Psoas muscle (tissue), 7 donors: ENCODE measurements at regions not wholly inside any gene's neighbourhood (a gene's known extent, or its start where the extent isn't known, plus 50 kb on each side); places are given as distances from the start of the nearest gene placed in this dataset.
A peak's percentile ranks its signal among the peaks of the same experiment; 100 is the strongest.

Experiments used
- ATAC-seq, 4 donors: fragments of 200-7000 bp; cut with Tn5 transposase; one replicate each; pipeline ENCODE4 v1.9.1; 2020; ENCODE audit warnings: moderate library complexity in 3 of 4, mild to moderate bottlenecking in 2 of 4
- DNase-seq, 2 donors: peaks; one replicate each; pipeline ENCODE4 v3.0.0-alpha.2; 2020
- H3K27ac ChIP-seq: fragments of 200-600 bp; one replicate; pipeline ENCODE4 v1.8.0; 2022
- H3K27me3 ChIP-seq, 3 donors: fragments of 200-600 bp in 1 of 3; one replicate each; pipeline versions ENCODE4 v1.6.1 to v1.8.0; 2013 to 2022; ENCODE audit warnings: low read length in 2 of 3, mild to moderate bottlenecking in 2 of 3, moderate library complexity in 1 of 3; ENCODE audit not compliant: insufficient read depth in 3 of 3
- H3K36me3 ChIP-seq, 2 donors: fragments of 200-600 bp in 1 of 2; one replicate each; pipeline versions ENCODE4 v1.6.1 to v1.8.0; 2013 to 2022; ENCODE audit warnings: low read depth in 1 of 2, mild to moderate bottlenecking in 1 of 2, moderate library complexity in 1 of 2; ENCODE audit not compliant: insufficient read depth in 1 of 2
- H3K4me1 ChIP-seq: fragments of 200-600 bp; one replicate; pipeline ENCODE4 v1.8.0; 2022
- H3K4me3 ChIP-seq: fragments of 200-600 bp; one replicate; pipeline ENCODE4 v1.8.0; 2022; ENCODE audit warnings: mild to moderate bottlenecking
- H3K9me3 ChIP-seq: fragments of 200-600 bp; one replicate; pipeline ENCODE4 v1.8.0; 2022
- CTCF ChIP-seq: fragments of 200-600 bp; IDR thresholded peaks from one replicate; pipeline ENCODE4 v1.8.0; 2022; ENCODE audit warnings: antibody characterized with exemption
- WGBS, 3 donors: extraction: QIAGEN DNeasy Blood & Tissue Kit; methylation state at CpG; one replicate each; pipeline versions ENCODE4 v1.1.6 to v1.1.7; 2013; 5-methylcytosine and 5-hydroxymethylcytosine counted together
- intact Hi-C, 2 donors: fragments of 100-400 bp; cut with DNase I; formaldehyde crosslinking; loops; one replicate each; pipeline versions ENCODE4 v1.11.0 to v1.14.2; 2022
- donor health status: healthy with polysubstance abuse.
- donor health status: DM: no; HTN: no; CAD: no; lungs with moderate emphysema.
- donor health status: Bipolar disorder and iron deficiency.
- donor health status: healthy.
- donor health status: DM: yes; HTN: yes; CAD: no.
- donor health status: DM: no; HTN: no; CAD: no.
- donor health status: DM: yes; HTN: yes; CAD: no.

DNA sequence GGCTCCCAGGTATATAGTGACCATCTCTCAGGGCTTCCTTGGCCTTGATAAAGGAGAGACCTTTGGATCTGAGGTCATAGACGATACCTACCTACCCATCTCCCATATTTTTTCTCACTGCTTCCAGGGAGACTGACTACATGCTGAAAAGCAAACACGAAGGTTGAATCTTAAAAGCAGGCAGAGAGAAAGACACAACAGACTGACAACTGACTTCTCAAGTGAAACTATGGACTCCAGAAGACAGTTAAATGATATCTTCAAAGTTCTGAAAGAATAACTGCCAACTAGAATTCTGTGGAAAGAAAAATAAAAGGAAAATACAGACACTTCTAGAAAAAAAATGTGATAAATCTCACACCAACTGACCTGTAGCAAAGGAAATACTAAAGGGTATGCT, 76.5 kb upstream of the HAAO start:
- ATAC-seq (no peak), DNase-seq (no peak)
- no peaks in the 10 kb centered on the region for H3K9me3 ChIP-seq
- no peak overlapping the region for H3K4me3 ChIP-seq
- intact Hi-C loops: loop anchor here in 1 of 2 donors (5.0 to 10.0 kb wide), 2 partner anchors 33 to 56 kb away; no protein-coding TSS in a partner anchor
- H3K4me1 ChIP-seq: peaks cover 26% of the 10 kb centered on the region
- WGBS, 3 donors: 95 to 99% (median 99%) methylated on average over 2 of the region's 2 CpGs
- no peak for TF ChIP-seq CTCF
- no peak overlapping the region for H3K27ac ChIP-seq
- no peaks in the 10 kb centered on the region for H3K27me3 ChIP-seq
- no peaks in the 10 kb centered on the region for H3K36me3 ChIP-seq

DNA sequence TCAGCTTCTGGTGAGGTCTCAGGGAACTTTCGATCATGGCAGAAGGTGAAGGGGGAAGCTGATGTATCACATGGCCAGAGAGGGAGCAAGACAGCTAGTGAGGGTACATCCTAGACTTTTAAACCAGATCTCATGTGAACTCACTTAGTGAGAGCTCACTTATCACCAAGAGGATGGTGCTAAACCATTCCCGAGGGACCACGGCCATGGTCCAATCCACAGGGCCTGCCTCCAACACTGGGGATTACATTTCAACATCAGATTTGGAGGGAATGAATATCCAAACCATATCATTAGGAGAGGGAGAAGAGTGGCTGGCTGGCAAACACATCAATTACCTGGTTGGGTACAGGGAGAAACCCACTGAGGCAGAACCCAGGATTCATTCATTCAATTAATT, 75.7 kb upstream of the HAAO start:
- no peak overlapping the region for H3K4me3 ChIP-seq
- ATAC-seq: no peak
- 82 to 93% (median 91%) methylated on average over 3 of the region's 3 CpGs for WGBS, 3 donors
- H3K27me3 ChIP-seq: no peaks in the 10 kb centered on the region
- H3K27ac ChIP-seq: peak overlapping the region; percentile 20
- peaks cover 26% of the 10 kb centered on the region for H3K4me1 ChIP-seq
- no peak for TF ChIP-seq CTCF
- intact Hi-C loops: loop anchor here in 1 of 2 donors (5.0 to 10.0 kb wide), 2 partner anchors 34 to 57 kb away; no protein-coding TSS in a partner anchor
- DNase-seq: no peak
- H3K36me3 ChIP-seq: no peaks in the 10 kb centered on the region
- H3K9me3 ChIP-seq: no peaks in the 10 kb centered on the region

DNA sequence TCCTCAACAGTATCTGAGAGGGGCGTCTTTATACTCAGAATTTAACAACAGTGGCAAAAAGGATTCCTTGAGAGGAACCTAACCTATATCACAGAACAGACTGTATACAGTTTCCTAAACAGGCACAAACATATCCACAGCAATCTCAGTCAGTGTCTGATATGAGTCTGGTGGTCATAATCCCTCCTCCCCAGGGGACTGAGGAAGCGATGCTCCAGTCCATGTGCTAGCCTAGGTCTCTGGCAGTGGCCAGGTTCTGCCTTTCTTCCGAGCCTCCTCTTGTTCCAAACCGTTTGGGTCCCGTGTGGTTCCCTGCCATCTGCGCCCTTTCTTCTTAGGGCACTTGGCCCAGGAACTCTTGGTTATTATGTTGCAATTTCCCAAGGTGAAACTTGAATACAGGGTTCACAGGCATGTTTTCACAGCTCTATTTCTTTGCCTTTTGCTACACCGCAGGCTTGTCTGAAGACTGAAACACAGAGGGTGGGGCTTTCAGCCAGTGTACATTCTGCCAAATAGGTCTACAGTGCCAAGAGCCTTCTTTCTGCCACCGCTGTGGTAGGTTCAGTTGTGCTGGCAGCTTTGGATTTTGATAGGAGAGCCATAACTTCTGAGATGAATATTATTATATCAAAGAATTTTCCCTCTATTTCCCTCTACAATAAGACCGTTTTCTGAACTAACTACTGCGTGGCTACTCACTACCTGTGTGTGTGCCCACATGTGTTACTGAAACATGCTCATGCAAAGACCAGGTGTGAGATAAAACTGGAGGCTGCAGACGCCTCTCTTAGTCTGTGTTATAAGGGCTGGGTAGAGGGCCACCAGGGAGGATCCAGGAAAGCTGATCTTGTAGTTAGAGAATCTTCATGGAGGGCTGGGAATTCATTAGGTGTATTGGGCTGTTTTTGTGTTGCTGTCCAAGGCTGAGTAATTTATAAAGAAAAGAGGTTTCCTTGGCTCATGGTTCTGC, 75.0 kb upstream of the HAAO start:
- Histone ChIP-seq H3K9me3 (no peaks in the 10 kb centered on the region), H3K27ac (peak overlapping the region; percentile 20), H3K4me1 (peaks cover 18% of the 10 kb centered on the region), H3K36me3 (no peaks in the 10 kb centered on the region), H3K4me3 (no peak overlapping the region), H3K27me3 (no peaks in the 10 kb centered on the region)
- TF ChIP-seq CTCF: no peak
- peak; percentile 41 to 60 (median 50) for ATAC-seq
- 34 to 55% (median 38%) methylated on average over 11 of the region's 11 CpGs for WGBS, 3 donors
- no peak for DNase-seq
- intact Hi-C loops: loop anchor here in 1 of 2 donors (5.0 to 10.0 kb wide), 2 partner anchors 35 to 57 kb away; no protein-coding TSS in a partner anchor

- 49 to 52% (median 52%) methylated on average over 15 of the region's 15 CpGs for WGBS, 3 donors
- intact Hi-C loops: loop anchor here in 1 of 2 donors (5.0 to 10.0 kb wide), 2 partner anchors 36 to 59 kb away; no protein-coding TSS in a partner anchor
- DNase-seq (peak; percentile 84), ATAC-seq (peak; percentile 36 to 73 (median 62))
- Histone ChIP-seq H3K9me3 (no peaks in the 10 kb centered on the region), H3K36me3 (no peaks in the 10 kb centered on the region), H3K4me1 (peaks cover 15% of the 10 kb centered on the region), H3K27ac (peak overlapping the region; percentile 20), H3K27me3 (no peaks in the 10 kb centered on the region), H3K4me3 (no peak overlapping the region)
- TF ChIP-seq CTCF: no peak
Observed at GRCh38 chr2:42865884-42866881, 73.8 kb upstream of the HAAO start.
